ENCODE measurements at regions not wholly inside any gene's neighbourhood (a gene's known extent, or its start where the extent isn't known, plus 50 kb on each side); places are given as distances from the start of the nearest gene placed in this dataset.

GRCh38 chr3:187930021-187930420 is 184.8 kb upstream of the BCL6 start (continued):
- TF ChIP-seq RCOR1 (conservative IDR thresholded peaks at IDR 0.05; ENCODE audit: low read depth, low read length), result no peak
- no peak for TF ChIP-seq IKZF1 (conservative IDR thresholded peaks at IDR 0.05)
- TF ChIP-seq NRF1 (conservative IDR thresholded peaks at IDR 0.05; ENCODE audit: low read depth, low read length), result no peak
- TF ChIP-seq, protein P1, sequence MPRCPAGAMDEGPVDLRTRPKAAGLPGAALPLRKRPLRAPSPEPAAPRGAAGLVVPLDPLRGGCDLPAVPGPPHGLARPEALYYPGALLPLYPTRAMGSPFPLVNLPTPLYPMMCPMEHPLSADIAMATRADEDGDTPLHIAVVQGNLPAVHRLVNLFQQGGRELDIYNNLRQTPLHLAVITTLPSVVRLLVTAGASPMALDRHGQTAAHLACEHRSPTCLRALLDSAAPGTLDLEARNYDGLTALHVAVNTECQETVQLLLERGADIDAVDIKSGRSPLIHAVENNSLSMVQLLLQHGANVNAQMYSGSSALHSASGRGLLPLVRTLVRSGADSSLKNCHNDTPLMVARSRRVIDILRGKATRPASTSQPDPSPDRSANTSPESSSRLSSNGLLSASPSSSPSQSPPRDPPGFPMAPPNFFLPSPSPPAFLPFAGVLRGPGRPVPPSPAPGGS (IDR thresholded peaks at IDR 0.05; ENCODE audit: borderline replicate concordance, insufficient read depth, low read depth, low read length, poor library complexity, severe bottlenecking), result no peak
- TF ChIP-seq ZBTB4 (CRISPR knock-in tag; IDR thresholded peaks at IDR 0.05), result no peak
- TF ChIP-seq CREM (IDR thresholded peaks at IDR 0.05; ENCODE audit: low read depth), result no peak
- TF ChIP-seq NFXL1 (IDR thresholded peaks at IDR 0.05; ENCODE audit: borderline replicate concordance), result no peak

DNA sequence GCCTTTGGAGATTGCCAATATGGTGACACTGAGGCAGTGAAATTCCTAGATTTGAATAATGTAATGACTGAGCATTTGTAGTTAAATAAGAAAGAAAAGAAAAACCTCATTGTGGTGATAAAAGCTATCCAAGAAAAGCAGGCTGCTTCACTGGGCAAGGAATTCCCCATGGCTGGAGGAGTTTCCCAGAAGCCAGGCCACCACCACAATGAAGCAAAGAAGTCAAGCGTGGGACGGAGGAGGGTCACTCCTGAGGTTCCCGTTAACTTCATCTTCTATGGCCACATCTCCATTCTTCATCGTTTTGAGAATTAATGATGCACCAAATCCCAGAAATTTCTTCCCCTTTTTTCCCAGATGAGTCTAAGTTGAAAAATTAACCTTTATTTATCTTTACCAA is 185.8 kb upstream of the BCL6 start:
- Histone ChIP-seq H3K9me3 (replicated peaks; ENCODE audit: control insufficient read depth, insufficient read depth, low read length) (no peaks in the 10 kb centered on the region; the same call in 1 of the 3 replicates), H3K36me3 (ENCODE audit: control insufficient read depth in 2 of 2, insufficient read depth in 2 of 2, low read length in 1 of 2) (no peaks in the 10 kb centered on the region), H2AFZ (ENCODE audit: control insufficient read depth, low read depth, low read length) (no peak overlapping the region), H3K27me3 (replicated peaks in 1 of 2; ENCODE audit: control insufficient read depth in 2 of 2, insufficient read depth in 2 of 2, low read length in 1 of 2) (no peaks in the 10 kb centered on the region; a peak in 2 of 4 replicates), H3K4me3 (no peak overlapping the region), H3K27ac (ENCODE audit: control insufficient read depth, insufficient read depth) (no peak overlapping the region), H3K79me2 (ENCODE audit: control insufficient read depth, insufficient read depth, low read length) (no peaks in the 10 kb centered on the region), H3K4me2 (ENCODE audit: control insufficient read depth, insufficient read depth) (no peak overlapping the region), H3K9ac (ENCODE audit: control insufficient read depth, insufficient read depth, low read length) (no peak overlapping the region), H4K20me1 (ENCODE audit: control insufficient read depth, insufficient read depth) (no peaks in the 10 kb centered on the region), H3K4me1 (ENCODE audit: control insufficient read depth, insufficient read depth, low read length) (peaks cover 17% of the 10 kb centered on the region)
- FAIRE-seq (no peak), ATAC-seq (no peak), DNase-seq (ENCODE audit: low read depth, low spot score) (no peak)
- ChIA-PET RAD21 (ENCODE audit: unreplicated experiment) (no interaction called here), POLR2A (no interaction called here), SMC1A (ENCODE audit: uncharacterized antibody, unreplicated experiment) (no interaction called here), CTCF (interaction anchor here (1.2 kb wide), 1 partner anchor 18 kb away, joined by 3 read pairs; no protein-coding TSS in a partner anchor)
- no peak for TF ChIP-seq MTA3 (IDR thresholded peaks at IDR 0.05; ENCODE audit: borderline replicate concordance, low read length)
- TF ChIP-seq SREBF1 (IDR thresholded peaks at IDR 0.05; ENCODE audit: low read length), result no peak
- TF ChIP-seq PAX5 (IDR thresholded peaks at IDR 0.05; ENCODE audit: borderline replicate concordance, low read depth, low read length), result no peak
- no peak for TF ChIP-seq POLR2AphosphoS2 (IDR thresholded peaks at IDR 0.05; ENCODE audit: low read depth, low read length)
- TF ChIP-seq RAD51 (IDR thresholded peaks at IDR 0.05), result no peak
- TF ChIP-seq FOS (IDR thresholded peaks at IDR 0.05; ENCODE audit: borderline replicate concordance, extremely low read depth, insufficient read length), result no peak
- intact Hi-C loops (cut with micrococcal nuclease; ENCODE audit: unreplicated experiment), result no loop called here
- in situ Hi-C loops (cut with MboI), result no loop called here
- no TSS peak for BruUV-seq (replicated peaks)
- WGBS (ENCODE audit: insufficient coverage, insufficient replicate concordance, low lambda C conversion rate, missing lambda C conversion rate), result 81% methylated on average over 4 of the region's 4 CpGs
